ENCODE measurements at regions not wholly inside any gene's neighbourhood (a gene's known extent, or its start where the extent isn't known, plus 50 kb on each side); places are given as distances from the start of the nearest gene placed in this dataset.
"Not testable (repeated sequence)": the region's sequence is repeated elsewhere in the genome, so short reads cannot be mapped to it uniquely, and the experiment has no call there.

GRCh38 chr3:15873415-15873814, 75.6 kb upstream of the ANKRD28 start:
- Histone ChIP-seq H3K27me3 (ENCODE audit: control insufficient read depth, insufficient read depth, low read length) (no peaks in the 10 kb centered on the region), H3K36me3 (ENCODE audit: control insufficient read depth, insufficient read depth, low read length) (no peaks in the 10 kb centered on the region), H3K9me3 (ENCODE audit: control insufficient read depth, insufficient read depth, low read length) (no peaks in the 10 kb centered on the region), H3K4me3 (ENCODE audit: low read length) (no peak overlapping the region), H3K27ac (ENCODE audit: low read length) (no peak overlapping the region), H3K4me1 (ENCODE audit: control insufficient read depth, insufficient read depth, low read length) (no peaks in the 10 kb centered on the region)
- no peaks in the 10 kb centered on the region for H3K36me3 Mint-ChIP-seq
- ATAC-seq: no peak
- H3K27me3 Mint-ChIP-seq (ENCODE audit: low read depth in 2 of 2): peaks cover 5 to 10% of the 10 kb centered on the region in 2 donors
- no peaks in the 10 kb centered on the region for H3K4me1 Mint-ChIP-seq
- intact Hi-C loops (cut with micrococcal nuclease): no loop called here
- H3K27ac Mint-ChIP-seq: no peak overlapping the region
- H3K9me3 Mint-ChIP-seq: no peaks in the 10 kb centered on the region
- WGBS (ENCODE audit: insufficient coverage): 75% methylated on average over 4 of the region's 4 CpGs
- DNase-seq: no peak
- no peak for TF ChIP-seq CTCF (IDR thresholded peaks at IDR 0.05)
- H3K4me3 Mint-ChIP-seq: no peak overlapping the region

- H3K4me1 ChIP-seq (ENCODE audit: control insufficient read depth, insufficient read depth, low read length): no peaks in the 10 kb centered on the region
- ATAC-seq (no peak), DNase-seq (no peak)
- H3K4me1 Mint-ChIP-seq: no peaks in the 10 kb centered on the region
- H3K27me3 ChIP-seq (ENCODE audit: control insufficient read depth, insufficient read depth, low read length): no peaks in the 10 kb centered on the region
- H3K9me3 Mint-ChIP-seq: no peaks in the 10 kb centered on the region
- H3K4me3 Mint-ChIP-seq: no peak overlapping the region
- H3K9me3 ChIP-seq (ENCODE audit: control insufficient read depth, insufficient read depth, low read length): no peaks in the 10 kb centered on the region
- H3K36me3 ChIP-seq (ENCODE audit: control insufficient read depth, insufficient read depth, low read length): no peaks in the 10 kb centered on the region
- H3K27ac ChIP-seq (ENCODE audit: low read length): no peak overlapping the region
- H3K27ac Mint-ChIP-seq: no peak overlapping the region
- peaks cover 0 to 5% of the 10 kb centered on the region in 2 donors for H3K27me3 Mint-ChIP-seq (ENCODE audit: low read depth in 2 of 2)
- no peaks in the 10 kb centered on the region for H3K36me3 Mint-ChIP-seq
- H3K4me3 ChIP-seq (ENCODE audit: low read length): no peak overlapping the region
- intact Hi-C loops (cut with micrococcal nuclease): no loop called here
- 71% methylated on average over 1 of the region's 1 CpG for WGBS (ENCODE audit: insufficient coverage)
- no peak for TF ChIP-seq CTCF (IDR thresholded peaks at IDR 0.05)
Observed at GRCh38 chr3:15875016-15875689, 77.4 kb upstream of the ANKRD28 start.

GRCh38 chr3:15876669-15877068, 78.9 kb upstream of the ANKRD28 start:
- Mint-ChIP-seq H3K9me3 (no peaks in the 10 kb centered on the region), H3K4me3 (no peak overlapping the region), H3K36me3 (no peaks in the 10 kb centered on the region), H3K27ac (no peak overlapping the region), H3K27me3 (ENCODE audit: low read depth in 2 of 2) (no peaks in the 10 kb centered on the region), H3K4me1 (no peaks in the 10 kb centered on the region)
- intact Hi-C loops (cut with micrococcal nuclease): no loop called here
- no peaks in the 10 kb centered on the region for H3K36me3 ChIP-seq (ENCODE audit: control insufficient read depth, insufficient read depth, low read length)
- ATAC-seq: no peak
- no peaks in the 10 kb centered on the region for H3K9me3 ChIP-seq (ENCODE audit: control insufficient read depth, insufficient read depth, low read length)
- DNase-seq: no peak
- H3K27ac ChIP-seq (ENCODE audit: low read length): no peak overlapping the region
- H3K27me3 ChIP-seq (ENCODE audit: control insufficient read depth, insufficient read depth, low read length): no peaks in the 10 kb centered on the region
- no peak overlapping the region for H3K4me3 ChIP-seq (ENCODE audit: low read length)
- H3K4me1 ChIP-seq (ENCODE audit: control insufficient read depth, insufficient read depth, low read length): no peaks in the 10 kb centered on the region
- 90% methylated on average over 1 of the region's 1 CpG for WGBS (ENCODE audit: insufficient coverage)
- TF ChIP-seq CTCF (IDR thresholded peaks at IDR 0.05): no peak

GRCh38 chr3:15877813-15878212, 80.0 kb upstream of the ANKRD28 start:
- no peaks in the 10 kb centered on the region for H3K4me1 ChIP-seq (ENCODE audit: control insufficient read depth, insufficient read depth, low read length)
- H3K27me3 ChIP-seq (ENCODE audit: control insufficient read depth, insufficient read depth, low read length): no peaks in the 10 kb centered on the region
- ATAC-seq (no peak), DNase-seq (no peak)
- H3K36me3 ChIP-seq (ENCODE audit: control insufficient read depth, insufficient read depth, low read length): no peaks in the 10 kb centered on the region
- intact Hi-C loops (cut with micrococcal nuclease): no loop called here
- TF ChIP-seq CTCF (IDR thresholded peaks at IDR 0.05): no peak
- 96% methylated on average over 20 of the region's 20 CpGs for WGBS (ENCODE audit: insufficient coverage)
- no peaks in the 10 kb centered on the region for H3K9me3 ChIP-seq (ENCODE audit: control insufficient read depth, insufficient read depth, low read length)
- H3K4me3 ChIP-seq (ENCODE audit: low read length): no peak overlapping the region
- no peak overlapping the region for H3K27ac ChIP-seq (ENCODE audit: low read length)
- H3K36me3 Mint-ChIP-seq: no peaks in the 10 kb centered on the region
- H3K4me3 Mint-ChIP-seq: no peak overlapping the region
- no peak overlapping the region for H3K27ac Mint-ChIP-seq
- H3K9me3 Mint-ChIP-seq: no peaks in the 10 kb centered on the region
- H3K27me3 Mint-ChIP-seq (ENCODE audit: low read depth in 2 of 2): no peaks in the 10 kb centered on the region
- H3K4me1 Mint-ChIP-seq: no peaks in the 10 kb centered on the region

- H3K4me3 Mint-ChIP-seq; H3K9me3 Mint-ChIP-seq; H3K4me1 Mint-ChIP-seq; H3K27ac Mint-ChIP-seq; H3K27ac ChIP-seq (ENCODE audit: low read length); DNase-seq; H3K36me3 ChIP-seq (ENCODE audit: control insufficient read depth, insufficient read depth, low read length); H3K9me3 ChIP-seq (ENCODE audit: control insufficient read depth, insufficient read depth, low read length); ATAC-seq; H3K27me3 Mint-ChIP-seq (ENCODE audit: low read depth in 2 of 2); H3K36me3 Mint-ChIP-seq; H3K4me3 ChIP-seq (ENCODE audit: low read length); H3K27me3 ChIP-seq (ENCODE audit: control insufficient read depth, insufficient read depth, low read length); H3K4me1 ChIP-seq (ENCODE audit: control insufficient read depth, insufficient read depth, low read length); intact Hi-C loops (cut with micrococcal nuclease): not testable (repeated sequence)
- WGBS (ENCODE audit: insufficient coverage): 86% methylated on average over 3 of the region's 3 CpGs
Observed at GRCh38 chr3:15879787-15880186, 82.0 kb upstream of the ANKRD28 start.
